ENCODE measurements at regions not wholly inside any gene's neighbourhood (a gene's known extent, or its start where the extent isn't known, plus 50 kb on each side); places are given as distances from the start of the nearest gene placed in this dataset.

DNA sequence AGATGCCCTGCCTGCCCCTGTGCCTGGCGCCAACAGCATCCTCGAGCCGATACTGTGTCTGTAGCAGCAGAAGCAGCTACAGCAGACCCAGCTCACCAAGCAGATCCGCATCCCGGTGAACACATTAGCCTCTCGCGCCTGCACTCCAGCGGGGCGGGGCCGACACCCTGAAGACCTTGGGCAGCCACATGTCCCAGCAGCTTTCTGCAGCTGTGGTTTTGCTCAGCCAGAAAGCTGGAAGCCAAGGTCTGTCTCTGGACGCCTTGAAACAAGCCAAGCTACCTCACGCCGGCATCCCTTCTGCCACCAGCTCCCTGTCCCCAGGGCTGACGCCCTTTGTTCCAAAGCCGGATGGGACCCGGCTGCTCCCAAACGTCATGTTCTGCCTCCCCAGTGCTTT lies 59.6 kb downstream of the ACTBL2 start (continued):
- TF ChIP-seq, protein P1, sequence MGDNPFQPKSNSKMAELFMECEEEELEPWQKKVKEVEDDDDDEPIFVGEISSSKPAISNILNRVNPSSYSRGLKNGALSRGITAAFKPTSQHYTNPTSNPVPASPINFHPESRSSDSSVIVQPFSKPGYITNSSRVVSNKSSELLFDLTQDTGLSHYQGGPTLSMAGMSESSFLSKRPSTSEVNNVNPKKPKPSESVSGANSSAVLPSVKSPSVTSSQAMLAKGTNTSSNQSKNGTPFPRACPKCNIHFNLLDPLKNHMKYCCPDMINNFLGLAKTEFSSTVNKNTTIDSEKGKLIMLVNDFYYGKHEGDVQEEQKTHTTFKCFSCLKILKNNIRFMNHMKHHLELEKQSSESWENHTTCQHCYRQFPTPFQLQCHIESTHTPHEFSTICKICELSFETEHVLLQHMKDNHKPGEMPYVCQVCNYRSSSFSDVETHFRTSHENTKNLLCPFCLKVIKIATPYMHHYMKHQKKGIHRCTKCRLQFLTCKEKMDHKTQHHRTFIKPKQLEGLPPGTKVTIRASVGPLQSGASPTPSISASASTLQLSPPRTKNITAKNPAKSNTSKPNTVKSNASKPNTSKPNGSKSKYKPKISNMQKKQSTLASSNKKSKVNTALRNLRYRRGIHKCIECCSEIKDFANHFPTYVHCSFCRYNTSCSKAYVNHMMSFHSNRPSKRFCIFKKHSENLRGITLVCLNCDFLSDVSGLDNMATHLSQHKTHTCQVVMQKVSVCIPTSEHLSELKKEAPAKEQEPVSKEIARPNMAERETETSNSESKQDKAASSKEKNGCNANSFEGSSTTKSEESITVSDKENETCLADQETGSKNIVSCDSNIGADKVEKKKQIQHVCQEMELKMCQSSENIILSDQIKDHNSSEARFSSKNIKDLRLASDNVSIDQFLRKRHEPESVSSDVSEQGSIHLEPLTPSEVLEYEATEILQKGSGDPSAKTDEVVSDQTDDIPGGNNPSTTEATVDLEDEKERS (tag by site-specific recombination; IDR thresholded peaks at IDR 0.05) = no peak
- no peak for TF ChIP-seq ZNF776 (tag by site-specific recombination; IDR thresholded peaks at IDR 0.05; ENCODE audit: borderline replicate concordance)
- no peak for TF ChIP-seq ZNF140 (tag by site-specific recombination; IDR thresholded peaks at IDR 0.05)

DNA sequence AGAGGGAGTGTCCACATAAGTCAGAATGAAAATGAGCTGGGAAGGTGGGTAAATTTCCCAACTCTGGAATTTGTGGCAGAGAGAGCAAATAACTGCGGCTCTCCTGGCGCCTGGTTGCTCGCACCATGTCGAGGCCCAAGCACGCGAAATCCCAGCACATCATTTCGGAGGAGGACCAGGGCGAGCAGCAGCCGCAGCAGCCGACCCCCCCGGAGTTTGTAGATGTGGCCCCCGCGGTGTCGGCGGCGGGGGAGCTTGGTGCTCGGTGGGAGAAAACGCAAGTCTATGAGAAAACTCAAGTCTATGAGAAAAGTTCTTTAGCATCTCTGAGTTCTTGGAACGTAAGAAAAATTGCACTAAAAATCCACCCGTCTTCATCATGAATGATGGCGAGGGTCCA lies 60.3 kb downstream of the ACTBL2 start:
- H3K27ac ChIP-seq (ENCODE audit: extremely low read depth, low read depth, low read length) = no peak overlapping the region
- TF ChIP-seq ZNF830 (tag by site-specific recombination; IDR thresholded peaks at IDR 0.05; ENCODE audit: low read depth) (no peak), MYNN (tag by site-specific recombination; IDR thresholded peaks at IDR 0.05; ENCODE audit: borderline replicate concordance) (no peak), ZNF558 (tag by site-specific recombination; IDR thresholded peaks at IDR 0.05) (no peak), ZFP37 (tag by site-specific recombination; IDR thresholded peaks at IDR 0.05) (no peak), ZNF48 (tag by site-specific recombination; IDR thresholded peaks at IDR 0.05) (no peak)
- ChIA-PET CTCF (no interaction called here), POLR2A (no interaction called here)
- no peaks in the 10 kb centered on the region for H3K36me3 ChIP-seq (ENCODE audit: control insufficient read depth in 2 of 2, insufficient read depth in 1 of 2, low read length in 2 of 2)
- no peaks in the 10 kb centered on the region for H3K4me1 ChIP-seq (ENCODE audit: control insufficient read depth, insufficient read depth, low read length)
- no peak overlapping the region for H3K4me3 ChIP-seq (ENCODE audit: low read depth, low read length)
- H3K9me3 ChIP-seq (ENCODE audit: control insufficient read depth, insufficient read depth, low read depth, low read length) = no peaks in the 10 kb centered on the region

DNA sequence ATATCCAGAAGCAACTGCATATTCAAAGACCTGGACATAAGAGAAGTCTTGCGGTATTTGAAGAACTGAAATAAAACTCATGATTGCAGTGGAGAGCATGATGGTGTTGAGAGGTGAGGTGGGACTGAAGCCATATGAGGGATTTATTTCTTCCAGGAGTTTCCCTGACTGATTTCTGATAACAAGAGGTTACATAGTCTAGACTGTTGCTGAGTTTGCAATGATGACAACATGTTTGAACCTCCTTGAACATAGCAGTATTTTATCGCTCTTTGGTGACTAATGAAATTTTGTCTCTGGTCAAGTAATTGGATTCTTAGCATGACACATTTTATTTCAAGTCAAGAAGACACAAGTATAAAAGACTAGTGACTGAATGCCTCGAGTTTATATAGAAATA lies 61.8 kb downstream of the ACTBL2 start:
- CTCF ChIA-PET = no interaction called here

More for the DNA sequence above, 61.8 kb downstream of the ACTBL2 start:
- no peak overlapping the region for H3K4me3 ChIP-seq (ENCODE audit: low read depth, low read length)
- POLR2A ChIA-PET = no interaction called here
- H3K4me1 ChIP-seq (ENCODE audit: control insufficient read depth, insufficient read depth, low read length) = 0 out of 2 replicates have a peak, but pooled peaks cover 3% of the 10 kb centered on the region
- H3K9me3 ChIP-seq (ENCODE audit: control insufficient read depth, insufficient read depth, low read depth, low read length) = no peaks in the 10 kb centered on the region
- TF ChIP-seq, protein P2, sequence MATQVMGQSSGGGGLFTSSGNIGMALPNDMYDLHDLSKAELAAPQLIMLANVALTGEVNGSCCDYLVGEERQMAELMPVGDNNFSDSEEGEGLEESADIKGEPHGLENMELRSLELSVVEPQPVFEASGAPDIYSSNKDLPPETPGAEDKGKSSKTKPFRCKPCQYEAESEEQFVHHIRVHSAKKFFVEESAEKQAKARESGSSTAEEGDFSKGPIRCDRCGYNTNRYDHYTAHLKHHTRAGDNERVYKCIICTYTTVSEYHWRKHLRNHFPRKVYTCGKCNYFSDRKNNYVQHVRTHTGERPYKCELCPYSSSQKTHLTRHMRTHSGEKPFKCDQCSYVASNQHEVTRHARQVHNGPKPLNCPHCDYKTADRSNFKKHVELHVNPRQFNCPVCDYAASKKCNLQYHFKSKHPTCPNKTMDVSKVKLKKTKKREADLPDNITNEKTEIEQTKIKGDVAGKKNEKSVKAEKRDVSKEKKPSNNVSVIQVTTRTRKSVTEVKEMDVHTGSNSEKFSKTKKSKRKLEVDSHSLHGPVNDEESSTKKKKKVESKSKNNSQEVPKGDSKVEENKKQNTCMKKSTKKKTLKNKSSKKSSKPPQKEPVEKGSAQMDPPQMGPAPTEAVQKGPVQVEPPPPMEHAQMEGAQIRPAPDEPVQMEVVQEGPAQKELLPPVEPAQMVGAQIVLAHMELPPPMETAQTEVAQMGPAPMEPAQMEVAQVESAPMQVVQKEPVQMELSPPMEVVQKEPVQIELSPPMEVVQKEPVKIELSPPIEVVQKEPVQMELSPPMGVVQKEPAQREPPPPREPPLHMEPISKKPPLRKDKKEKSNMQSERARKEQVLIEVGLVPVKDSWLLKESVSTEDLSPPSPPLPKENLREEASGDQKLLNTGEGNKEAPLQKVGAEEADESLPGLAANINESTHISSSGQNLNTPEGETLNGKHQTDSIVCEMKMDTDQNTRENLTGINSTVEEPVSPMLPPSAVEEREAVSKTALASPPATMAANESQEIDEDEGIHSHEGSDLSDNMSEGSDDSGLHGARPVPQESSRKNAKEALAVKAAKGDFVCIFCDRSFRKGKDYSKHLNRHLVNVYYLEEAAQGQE (tag by site-specific recombination; IDR thresholded peaks at IDR 0.05) = no peak
- TF ChIP-seq MEIS1 (CRISPR knock-in tag; IDR thresholded peaks at IDR 0.05; ENCODE audit: borderline replicate concordance) (no peak), ZNF214 (tag by site-specific recombination; IDR thresholded peaks at IDR 0.05; ENCODE audit: borderline replicate concordance) (no peak), SALL2 (tag by site-specific recombination; IDR thresholded peaks at IDR 0.05; ENCODE audit: borderline replicate concordance) (no peak), ZNF391 (tag by site-specific recombination; IDR thresholded peaks at IDR 0.05; ENCODE audit: borderline replicate concordance, low read depth) (no peak), ZNF302 (tag by site-specific recombination; IDR thresholded peaks at IDR 0.05; ENCODE audit: low read depth) (no peak), OVOL3 (tag by site-specific recombination; IDR thresholded peaks at IDR 0.05) (no peak), ZNF623 (tag by site-specific recombination; IDR thresholded peaks at IDR 0.05) (no peak), IKZF3 (tag by site-specific recombination; IDR thresholded peaks at IDR 0.05) (no peak), ZNF121 (tag by site-specific recombination; IDR thresholded peaks at IDR 0.05) (no peak), ZNF792 (tag by site-specific recombination; IDR thresholded peaks at IDR 0.05) (no peak), ZBTB20 (tag by site-specific recombination; IDR thresholded peaks at IDR 0.05) (no peak), ZNF660 (tag by site-specific recombination; IDR thresholded peaks at IDR 0.05) (no peak), KLF9 (tag by site-specific recombination; IDR thresholded peaks at IDR 0.05; ENCODE audit: low read depth) (no peak)
- TF ChIP-seq, protein P3, sequence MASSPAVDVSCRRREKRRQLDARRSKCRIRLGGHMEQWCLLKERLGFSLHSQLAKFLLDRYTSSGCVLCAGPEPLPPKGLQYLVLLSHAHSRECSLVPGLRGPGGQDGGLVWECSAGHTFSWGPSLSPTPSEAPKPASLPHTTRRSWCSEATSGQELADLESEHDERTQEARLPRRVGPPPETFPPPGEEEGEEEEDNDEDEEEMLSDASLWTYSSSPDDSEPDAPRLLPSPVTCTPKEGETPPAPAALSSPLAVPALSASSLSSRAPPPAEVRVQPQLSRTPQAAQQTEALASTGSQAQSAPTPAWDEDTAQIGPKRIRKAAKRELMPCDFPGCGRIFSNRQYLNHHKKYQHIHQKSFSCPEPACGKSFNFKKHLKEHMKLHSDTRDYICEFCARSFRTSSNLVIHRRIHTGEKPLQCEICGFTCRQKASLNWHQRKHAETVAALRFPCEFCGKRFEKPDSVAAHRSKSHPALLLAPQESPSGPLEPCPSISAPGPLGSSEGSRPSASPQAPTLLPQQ (tag by site-specific recombination; IDR thresholded peaks at IDR 0.05) = no peak
- no peak overlapping the region for H3K27ac ChIP-seq (ENCODE audit: extremely low read depth, low read depth, low read length)
- no peaks in the 10 kb centered on the region for H3K36me3 ChIP-seq (ENCODE audit: control insufficient read depth in 2 of 2, insufficient read depth in 1 of 2, low read length in 2 of 2)
